ENCODE measurements at regions not wholly inside any gene's neighbourhood (a gene's known extent, or its start where the extent isn't known, plus 50 kb on each side); places are given as distances from the start of the nearest gene placed in this dataset.

- H3K27me3 ChIP-seq, result no peaks in the 10 kb centered on the region
- H3K4me3 ChIP-seq, result no peak overlapping the region
- no peak for TF ChIP-seq POLR2AphosphoS5 (IDR thresholded peaks at IDR 0.05)
- no peaks in the 10 kb centered on the region for H3K4me1 ChIP-seq
- no peak overlapping the region for H3K27ac ChIP-seq
- intact Hi-C loops (cut with DNase I; ENCODE audit: low total_unique reads), result no loop called here
- H3K9me3 ChIP-seq, result no peaks in the 10 kb centered on the region
- no peak for DNase-seq (ENCODE audit: low spot score in 2 of 2)
- H3K36me3 ChIP-seq, result no peaks in the 10 kb centered on the region
Measured at GRCh38 chr13:102484329-102484728, 82.5 kb upstream of the FGF14 start.

GRCh38 chr13:102472650-102473049 is 70.8 kb upstream of the FGF14 start:
- intact Hi-C loops (cut with DNase I; ENCODE audit: low total_unique reads), result loop anchor here (5.0 kb wide), 1 partner anchor 1420 kb away; no protein-coding TSS in a partner anchor
- no peak overlapping the region for H3K4me3 ChIP-seq
- no peaks in the 10 kb centered on the region for H3K36me3 ChIP-seq
- H3K4me1 ChIP-seq, result no peaks in the 10 kb centered on the region
- TF ChIP-seq POLR2A (IDR thresholded peaks at IDR 0.05) (no peak), POLR2AphosphoS5 (IDR thresholded peaks at IDR 0.05) (no peak), CTCF (IDR thresholded peaks at IDR 0.05) (no peak)
- no peaks in the 10 kb centered on the region for H3K27me3 ChIP-seq
- H3K9me3 ChIP-seq, result no peaks in the 10 kb centered on the region
- H3K27ac ChIP-seq, result no peak overlapping the region
- DNase-seq (ENCODE audit: low spot score in 2 of 2), result no peak

GRCh38 chr13:102470283-102470917 is 68.6 kb upstream of the FGF14 start:
- Histone ChIP-seq H3K4me3 (no peak overlapping the region), H3K4me1 (no peaks in the 10 kb centered on the region), H3K27me3 (no peaks in the 10 kb centered on the region), H3K36me3 (no peaks in the 10 kb centered on the region), H3K9me3 (no peaks in the 10 kb centered on the region), H3K27ac (no peak overlapping the region)
- DNase-seq (ENCODE audit: low spot score in 2 of 2), result no peak
- intact Hi-C loops (cut with DNase I; ENCODE audit: low total_unique reads), result loop anchor here (5.0 kb wide), 1 partner anchor 1418 kb away; no protein-coding TSS in a partner anchor
- TF ChIP-seq POLR2AphosphoS5 (IDR thresholded peaks at IDR 0.05), result no peak
- TF ChIP-seq CTCF (IDR thresholded peaks at IDR 0.05), result no peak
- no peak for TF ChIP-seq POLR2A (IDR thresholded peaks at IDR 0.05)

- no peak for DNase-seq (ENCODE audit: low spot score in 2 of 2)
- H3K4me1 ChIP-seq, result no peaks in the 10 kb centered on the region
- no peak overlapping the region for H3K4me3 ChIP-seq
- H3K9me3 ChIP-seq, result no peaks in the 10 kb centered on the region
- intact Hi-C loops (cut with DNase I; ENCODE audit: low total_unique reads), result loop anchor here (5.0 kb wide), 1 partner anchor 1369 kb away; no protein-coding TSS in a partner anchor
- no peak for TF ChIP-seq CTCF (IDR thresholded peaks at IDR 0.05)
- TF ChIP-seq POLR2AphosphoS5 (IDR thresholded peaks at IDR 0.05), result no peak
- no peak for TF ChIP-seq POLR2A (IDR thresholded peaks at IDR 0.05)
- no peaks in the 10 kb centered on the region for H3K27me3 ChIP-seq
- H3K36me3 ChIP-seq, result no peaks in the 10 kb centered on the region
- H3K27ac ChIP-seq, result no peak overlapping the region
Measured at GRCh38 chr13:102466610-102467190, 64.9 kb upstream of the FGF14 start.

GRCh38 chr13:102462570-102462969 is 60.7 kb upstream of the FGF14 start:
- H3K36me3 ChIP-seq, result no peaks in the 10 kb centered on the region
- no peak overlapping the region for H3K4me3 ChIP-seq
- TF ChIP-seq POLR2AphosphoS5 (IDR thresholded peaks at IDR 0.05) (no peak), POLR2A (IDR thresholded peaks at IDR 0.05) (no peak), CTCF (IDR thresholded peaks at IDR 0.05) (no peak)
- no peaks in the 10 kb centered on the region for H3K27me3 ChIP-seq
- H3K4me1 ChIP-seq, result no peaks in the 10 kb centered on the region
- H3K9me3 ChIP-seq, result no peaks in the 10 kb centered on the region
- no peak overlapping the region for H3K27ac ChIP-seq
- DNase-seq (ENCODE audit: low spot score in 2 of 2), result no peak
- intact Hi-C loops (cut with DNase I; ENCODE audit: low total_unique reads), result no loop called here

Measured in breast epithelium (tissue), 4 donors.